Renal pelvis (tissue), 1 donor: ENCODE measurements at regions not wholly inside any gene's neighbourhood (a gene's known extent, or its start where the extent isn't known, plus 50 kb on each side); places are given as distances from the start of the nearest gene placed in this dataset.

Experiments
- DNase-seq: peaks from one replicate; pipeline ENCODE4 v3.0.0-alpha.2; 2013

DNA sequence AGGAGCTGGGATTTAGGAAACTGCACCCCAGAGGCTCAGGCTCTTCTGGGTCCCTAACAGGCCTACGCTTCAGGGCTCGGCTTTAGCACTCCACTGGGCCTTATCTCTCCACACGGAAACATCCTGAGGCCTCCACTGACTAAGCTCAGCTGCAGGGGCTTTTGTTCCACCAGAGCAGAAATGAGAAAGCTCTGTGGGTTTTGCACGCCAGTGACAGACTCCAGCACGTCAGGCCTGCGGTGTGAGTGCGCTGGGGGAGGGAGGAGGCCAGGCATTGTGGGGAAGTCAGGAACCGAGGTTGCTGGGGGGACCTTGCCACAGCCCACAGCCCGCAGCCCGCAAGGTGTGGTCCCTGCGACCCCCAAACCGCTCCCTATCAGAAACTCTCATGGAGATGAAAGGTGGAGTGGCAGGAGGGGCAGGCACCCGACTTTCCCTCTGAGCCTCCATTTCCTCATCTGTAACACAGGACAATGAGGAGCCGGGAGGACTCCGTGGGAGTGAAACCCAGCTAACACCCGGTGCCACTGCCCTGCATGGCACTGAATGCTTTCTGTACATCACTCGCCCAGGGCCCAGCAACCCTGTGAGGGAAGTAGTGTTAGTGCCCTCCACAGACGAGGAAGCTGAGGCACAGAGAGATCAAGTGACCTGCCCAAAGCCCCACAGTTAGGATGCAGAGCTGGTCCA, 106.5 kb downstream of the TPRA1 start:
- DNase-seq = no peak

GRCh38 chr3:127483005-127483641, 107.4 kb downstream of the TPRA1 start:
- DNase-seq = no peak

DNA sequence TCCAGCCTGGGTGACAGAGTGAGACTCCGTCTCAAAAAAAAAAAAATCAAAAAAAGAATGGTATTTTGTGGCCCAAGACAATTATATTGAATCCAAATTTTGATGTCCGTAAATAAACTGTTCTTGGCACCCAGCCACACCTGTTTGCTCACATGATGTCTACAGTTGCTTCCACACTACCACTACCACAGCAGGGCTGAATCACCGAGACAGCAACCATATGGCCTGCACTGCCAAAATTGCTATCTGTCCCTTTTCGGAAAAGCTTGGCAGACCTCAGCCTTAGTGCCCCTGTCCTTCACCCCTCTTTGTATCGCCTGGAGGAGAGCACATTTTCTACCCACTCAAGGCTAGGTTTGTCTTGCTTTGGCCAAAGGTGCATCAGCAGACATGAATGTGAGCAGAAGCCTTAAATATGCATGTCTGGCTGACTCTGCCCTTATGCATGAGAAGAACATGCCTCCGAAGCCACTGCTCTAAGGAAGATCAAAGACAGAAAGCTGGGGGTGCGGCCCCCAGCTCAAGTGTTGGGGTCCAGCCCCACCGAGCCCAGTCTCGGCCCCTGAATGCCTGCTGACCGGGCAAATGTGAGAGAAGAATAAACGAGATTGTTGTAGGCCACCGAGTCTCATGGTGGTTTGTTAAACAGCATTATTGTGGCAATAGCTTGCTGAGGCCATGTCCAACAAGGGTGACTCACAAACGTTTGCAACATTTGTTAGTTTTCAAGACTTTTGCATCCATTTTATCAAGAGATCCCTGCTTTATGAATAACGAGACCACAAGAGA, 108.1 kb downstream of the TPRA1 start:
- DNase-seq = no peak

DNA sequence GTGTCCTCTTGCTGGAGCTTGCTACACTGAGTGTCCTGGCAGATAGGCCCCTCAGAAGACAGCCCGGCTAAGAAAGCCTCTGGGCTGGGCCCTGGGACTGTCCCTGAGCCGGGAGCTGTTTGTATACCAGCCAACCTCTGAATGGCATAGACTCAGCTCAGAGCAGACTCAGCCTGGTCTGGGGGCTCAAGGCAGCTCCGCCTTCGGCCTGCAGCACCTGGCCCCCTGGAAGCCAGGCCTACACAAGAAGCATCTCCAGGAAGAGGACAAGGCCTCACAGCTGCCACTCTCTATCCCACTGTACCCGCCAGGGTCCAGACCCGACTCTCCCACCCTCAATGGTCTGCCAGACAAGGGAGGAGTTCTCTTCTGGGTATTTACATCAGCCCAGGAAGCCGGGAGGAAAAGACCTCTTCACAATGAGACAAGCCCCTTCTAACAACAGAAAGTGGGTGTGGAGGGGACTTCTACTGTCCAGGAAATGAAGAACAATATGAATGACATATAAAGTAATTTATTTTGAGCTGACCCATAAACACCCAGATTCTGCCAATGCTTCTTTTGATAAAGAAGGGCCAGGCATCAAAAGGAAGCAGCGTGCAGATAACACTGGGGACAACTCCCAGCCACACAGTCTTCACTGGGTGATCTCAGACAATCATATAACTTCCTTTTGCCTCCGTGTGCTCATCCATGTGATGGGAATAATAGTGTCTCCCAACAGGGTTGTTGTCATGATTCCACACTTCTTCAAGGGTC, 110.2 kb downstream of the TPRA1 start:
- no peak for DNase-seq

- no peak for DNase-seq
Measured at GRCh38 chr3:127479449-127479848, 111.1 kb downstream of the TPRA1 start.

DNA sequence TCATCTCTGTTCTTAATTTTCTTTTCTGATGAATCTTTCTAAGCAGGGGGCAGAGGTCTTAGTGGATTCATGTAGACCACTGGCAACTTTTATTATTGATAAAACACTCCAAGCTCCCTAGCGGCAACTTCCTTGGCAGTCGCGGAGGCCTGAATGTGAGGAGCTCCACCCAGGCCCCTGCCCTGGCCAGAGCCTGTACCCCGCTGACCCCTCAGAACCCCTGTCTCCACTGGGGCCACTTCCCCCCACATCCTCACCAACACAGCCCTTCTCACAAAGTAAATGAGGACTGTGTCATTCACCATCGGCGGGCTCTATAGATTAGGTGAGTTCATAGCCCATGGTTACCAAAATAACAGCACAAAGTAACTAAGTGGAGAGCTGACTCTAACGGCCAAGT, 111.6 kb downstream of the TPRA1 start:
- no peak for DNase-seq

GRCh38 chr3:127477396-127477795, 113.1 kb downstream of the TPRA1 start:
- no peak for DNase-seq

- no peak for DNase-seq
Measured at GRCh38 chr3:127476936-127477335, 113.6 kb downstream of the TPRA1 start.

GRCh38 chr3:127475975-127476705, 114.4 kb downstream of the TPRA1 start:
- no peak for DNase-seq

GRCh38 chr3:127475391-127475790, 115.1 kb downstream of the TPRA1 start:
- no peak for DNase-seq

- DNase-seq = no peak
Measured at GRCh38 chr3:127473244-127474024, 117.1 kb downstream of the TPRA1 start.

GRCh38 chr3:127472506-127472905, 118.0 kb downstream of the TPRA1 start:
- DNase-seq = no peak

- DNase-seq = no peak
Measured at GRCh38 chr3:127471142-127471541, 119.4 kb downstream of the TPRA1 start.

- no peak for DNase-seq
Measured at GRCh38 chr3:127469760-127470159, 120.8 kb downstream of the TPRA1 start.

DNA sequence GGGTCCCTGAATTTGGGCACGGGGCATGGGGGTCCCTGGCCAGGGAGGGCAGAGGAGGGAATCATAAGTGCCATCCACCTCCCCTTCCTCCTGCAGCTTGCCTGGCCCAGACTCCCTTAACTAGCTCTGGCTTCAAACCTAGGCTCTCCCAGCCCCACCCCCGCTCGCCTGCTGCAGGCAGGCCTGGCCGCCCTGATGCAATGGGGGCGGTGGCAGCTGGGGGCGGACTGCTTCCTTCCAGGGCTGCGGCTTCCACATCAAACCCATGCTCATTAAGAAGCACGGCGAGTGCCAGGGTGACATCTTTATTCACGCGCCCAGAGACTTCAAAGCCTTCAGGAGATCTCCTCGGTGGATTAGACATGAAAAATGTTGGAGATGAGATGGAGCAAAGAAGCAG, 123.1 kb downstream of the TPRA1 start:
- no peak for DNase-seq

GRCh38 chr3:127464642-127465041, 125.9 kb downstream of the TPRA1 start:
- no peak for DNase-seq

DNA sequence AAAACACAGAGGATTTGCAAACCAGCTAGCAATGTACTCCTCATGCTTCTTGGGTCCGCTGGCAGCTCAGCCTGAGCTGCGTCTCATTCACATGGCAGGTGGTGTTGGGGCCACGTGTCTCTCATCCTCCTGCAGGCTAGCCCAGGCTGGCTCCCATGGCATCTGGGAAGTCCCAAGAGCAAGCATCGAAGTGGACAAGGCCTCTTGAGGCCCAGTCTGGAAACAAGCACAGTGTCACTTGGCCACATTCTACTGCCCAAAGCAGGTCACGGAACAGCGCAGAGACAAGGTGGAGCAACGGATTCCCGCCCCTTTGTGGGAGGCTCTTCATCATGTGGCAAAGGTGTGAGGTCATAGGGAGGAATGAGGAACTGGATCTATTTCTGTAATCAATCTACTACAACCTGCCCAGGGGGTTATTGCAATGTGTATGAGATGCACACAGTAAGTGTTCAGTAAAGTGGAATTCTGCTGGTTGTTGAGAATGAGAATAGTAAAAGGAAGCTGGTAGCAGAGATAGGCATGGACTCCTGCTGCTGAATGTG, 128.3 kb downstream of the TPRA1 start:
- no peak for DNase-seq

DNA sequence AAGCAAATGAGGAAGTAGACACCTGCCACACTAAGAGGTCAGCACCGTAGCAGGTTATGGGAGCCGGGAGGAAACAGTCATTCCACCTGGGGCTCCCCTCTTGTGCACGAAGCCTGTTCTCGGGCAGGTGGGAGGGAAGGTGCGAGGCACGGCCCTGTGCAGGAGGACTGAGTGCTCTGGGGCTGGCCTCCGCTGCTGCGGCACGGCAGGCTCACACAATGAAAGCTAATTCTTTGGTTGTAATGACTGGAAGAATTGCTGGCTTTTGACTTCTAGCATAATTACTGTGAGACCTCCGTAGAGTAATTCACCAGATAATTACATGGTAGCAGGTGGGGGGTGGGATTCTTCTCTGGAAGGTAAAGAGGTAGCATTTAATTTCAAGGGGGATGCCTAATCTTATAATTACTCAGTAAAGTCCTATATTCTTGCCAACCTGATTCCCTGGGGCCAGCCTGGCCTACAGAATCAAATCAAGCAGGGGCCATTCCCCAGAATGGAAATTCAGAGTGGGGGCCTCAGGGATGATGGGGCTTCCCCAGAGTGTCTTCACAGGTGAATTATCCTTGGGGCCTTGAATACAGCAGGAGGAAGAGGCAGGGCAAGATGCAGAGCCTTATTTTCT, 129.1 kb downstream of the TPRA1 start:
- DNase-seq = no peak

GRCh38 chr3:127459891-127460290, 130.6 kb downstream of the TPRA1 start:
- no peak for DNase-seq
